ENCODE measurements at regions not wholly inside any gene's neighbourhood (a gene's known extent, or its start where the extent isn't known, plus 50 kb on each side); places are given as distances from the start of the nearest gene placed in this dataset.

DNA sequence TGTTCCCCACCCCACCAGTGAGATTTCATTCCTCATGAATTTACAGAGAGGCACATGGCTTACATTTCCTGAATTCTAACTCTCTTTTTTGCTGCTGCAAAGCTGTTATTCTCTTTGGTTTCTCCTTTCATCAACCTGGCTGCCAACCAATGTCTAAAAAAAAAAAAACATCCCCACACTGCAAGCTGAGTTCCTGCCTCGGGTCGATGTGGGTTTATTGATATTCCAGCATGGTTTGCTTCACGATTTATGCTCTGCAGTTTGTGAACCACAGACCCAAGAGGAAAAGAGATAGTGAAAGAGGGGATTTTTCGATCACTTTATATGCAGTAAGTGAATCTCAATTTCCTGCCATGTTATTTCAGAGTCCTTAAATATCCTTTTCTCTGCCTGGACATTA, 363.6 kb downstream of the LPIN1 start:
- no peak for DNase-seq (ENCODE audit: low spot score)
- H3K27ac ChIP-seq = no peak overlapping the region
- H2AFZ ChIP-seq (replicated peaks) = no peak overlapping the region
- H3K4me1 ChIP-seq = peaks cover 6% of the 10 kb centered on the region
- H3K9ac ChIP-seq = no peak overlapping the region
- H3K79me2 ChIP-seq (ENCODE audit: low read depth) = no peaks in the 10 kb centered on the region
- H3K4me2 ChIP-seq = no peak overlapping the region
- no peaks in the 10 kb centered on the region for H3K36me3 Mint-ChIP-seq
- no peaks in the 10 kb centered on the region for H3K9me3 ChIP-seq (ENCODE audit: low read depth)
- no peaks in the 10 kb centered on the region for H3K9me3 Mint-ChIP-seq
- TF ChIP-seq EZH2 (IDR thresholded peaks at IDR 0.05) = no peak
- TF ChIP-seq EZH2phosphoT487 (IDR thresholded peaks at IDR 0.05) = no peak
- TF ChIP-seq, protein P1, sequence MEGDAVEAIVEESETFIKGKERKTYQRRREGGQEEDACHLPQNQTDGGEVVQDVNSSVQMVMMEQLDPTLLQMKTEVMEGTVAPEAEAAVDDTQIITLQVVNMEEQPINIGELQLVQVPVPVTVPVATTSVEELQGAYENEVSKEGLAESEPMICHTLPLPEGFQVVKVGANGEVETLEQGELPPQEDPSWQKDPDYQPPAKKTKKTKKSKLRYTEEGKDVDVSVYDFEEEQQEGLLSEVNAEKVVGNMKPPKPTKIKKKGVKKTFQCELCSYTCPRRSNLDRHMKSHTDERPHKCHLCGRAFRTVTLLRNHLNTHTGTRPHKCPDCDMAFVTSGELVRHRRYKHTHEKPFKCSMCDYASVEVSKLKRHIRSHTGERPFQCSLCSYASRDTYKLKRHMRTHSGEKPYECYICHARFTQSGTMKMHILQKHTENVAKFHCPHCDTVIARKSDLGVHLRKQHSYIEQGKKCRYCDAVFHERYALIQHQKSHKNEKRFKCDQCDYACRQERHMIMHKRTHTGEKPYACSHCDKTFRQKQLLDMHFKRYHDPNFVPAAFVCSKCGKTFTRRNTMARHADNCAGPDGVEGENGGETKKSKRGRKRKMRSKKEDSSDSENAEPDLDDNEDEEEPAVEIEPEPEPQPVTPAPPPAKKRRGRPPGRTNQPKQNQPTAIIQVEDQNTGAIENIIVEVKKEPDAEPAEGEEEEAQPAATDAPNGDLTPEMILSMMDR (IDR thresholded peaks at IDR 0.05) = no peak
- H3K4me3 ChIP-seq = no peak overlapping the region
- H3K27ac Mint-ChIP-seq = peak overlapping the region; percentile 61
- H3K36me3 ChIP-seq = no peaks in the 10 kb centered on the region
- H3K27me3 Mint-ChIP-seq (ENCODE audit: insufficient read depth, low read depth) = no peaks in the 10 kb centered on the region
- H3K4me3 Mint-ChIP-seq = no peak overlapping the region
- H3K27me3 ChIP-seq = no peaks in the 10 kb centered on the region
- H4K20me1 ChIP-seq (ENCODE audit: low read depth) = no peaks in the 10 kb centered on the region
- peaks cover 3% of the 10 kb centered on the region for H3K4me1 Mint-ChIP-seq
- H3F3A ChIP-seq (ENCODE audit: low read depth) = no peaks in the 10 kb centered on the region

DNA sequence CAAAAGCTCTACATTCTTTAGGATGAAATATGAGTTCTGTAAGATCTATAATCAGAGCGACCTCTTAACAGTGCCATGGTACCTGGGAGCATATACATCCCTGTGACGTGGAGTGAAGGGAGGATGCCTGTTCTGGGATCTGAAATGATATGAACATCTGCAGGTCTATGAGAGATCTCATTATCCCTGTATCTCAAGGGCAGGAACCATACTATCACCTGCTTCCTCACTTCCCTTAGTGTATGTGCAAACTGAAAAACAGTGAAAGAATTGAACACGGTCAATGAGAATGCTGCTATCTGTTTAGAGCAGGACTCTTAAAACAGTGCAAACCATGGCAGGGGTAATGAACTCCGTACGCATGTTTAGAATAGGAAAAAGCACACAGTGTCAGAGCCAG, 364.0 kb downstream of the LPIN1 start:
- no peaks in the 10 kb centered on the region for H3K9me3 ChIP-seq (ENCODE audit: low read depth)
- Mint-ChIP-seq H3K27ac (no peak overlapping the region), H3K4me1 (peaks cover 3% of the 10 kb centered on the region), H3K27me3 (ENCODE audit: insufficient read depth, low read depth) (no peaks in the 10 kb centered on the region), H3K9me3 (no peaks in the 10 kb centered on the region), H3K36me3 (no peaks in the 10 kb centered on the region), H3K4me3 (no peak overlapping the region)
- H3K79me2 ChIP-seq (ENCODE audit: low read depth) = no peaks in the 10 kb centered on the region
- H2AFZ ChIP-seq (replicated peaks) = no peak overlapping the region
- H3K27me3 ChIP-seq = no peaks in the 10 kb centered on the region
- no peak overlapping the region for H3K4me2 ChIP-seq
- no peaks in the 10 kb centered on the region for H4K20me1 ChIP-seq (ENCODE audit: low read depth)
- TF ChIP-seq EZH2 (IDR thresholded peaks at IDR 0.05) (no peak), EZH2phosphoT487 (IDR thresholded peaks at IDR 0.05) (no peak)
- TF ChIP-seq, protein P1 (IDR thresholded peaks at IDR 0.05) = no peak
- no peak for DNase-seq (ENCODE audit: low spot score)
- H3K36me3 ChIP-seq = no peaks in the 10 kb centered on the region
- H3F3A ChIP-seq (ENCODE audit: low read depth) = no peaks in the 10 kb centered on the region
- H3K9ac ChIP-seq = no peak overlapping the region
- peaks cover 6% of the 10 kb centered on the region for H3K4me1 ChIP-seq
- no peak overlapping the region for H3K27ac ChIP-seq
- H3K4me3 ChIP-seq = no peak overlapping the region

DNA sequence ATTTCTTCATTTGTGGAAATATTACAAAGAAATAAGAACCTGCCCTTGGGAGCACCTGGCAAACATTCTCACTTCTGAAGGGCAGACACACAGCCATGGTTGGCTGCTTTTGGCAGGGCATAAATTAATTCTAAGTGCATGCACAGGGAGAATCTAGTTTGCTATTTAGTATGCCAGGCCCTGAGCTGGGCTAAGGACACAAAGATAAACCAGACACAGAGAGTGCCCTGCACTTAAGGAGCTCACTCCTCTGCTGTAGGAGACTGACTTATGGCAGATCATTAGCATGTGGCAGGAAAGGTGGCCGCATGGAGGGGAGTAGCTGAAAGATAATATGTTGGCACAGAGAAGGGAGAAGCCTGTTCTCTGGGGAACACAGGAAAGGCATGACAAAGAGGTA, 367.0 kb downstream of the LPIN1 start:
- H2AFZ ChIP-seq (replicated peaks) = no peak overlapping the region
- no peaks in the 10 kb centered on the region for H3K9me3 Mint-ChIP-seq
- no peak overlapping the region for H3K4me3 ChIP-seq
- peaks cover 3% of the 10 kb centered on the region for H3K4me1 Mint-ChIP-seq
- no peak for TF ChIP-seq EZH2phosphoT487 (IDR thresholded peaks at IDR 0.05)
- TF ChIP-seq, protein P1 (IDR thresholded peaks at IDR 0.05) = no peak
- TF ChIP-seq EZH2 (IDR thresholded peaks at IDR 0.05) = no peak
- H3K9ac ChIP-seq = no peak overlapping the region
- H3K79me2 ChIP-seq (ENCODE audit: low read depth) = no peaks in the 10 kb centered on the region
- no peaks in the 10 kb centered on the region for H3K27me3 ChIP-seq
- no peak overlapping the region for H3K27ac ChIP-seq
- no peaks in the 10 kb centered on the region for H3K9me3 ChIP-seq (ENCODE audit: low read depth)
- no peak overlapping the region for H3K27ac Mint-ChIP-seq
- no peaks in the 10 kb centered on the region for H3K36me3 Mint-ChIP-seq
- H3K27me3 Mint-ChIP-seq (ENCODE audit: insufficient read depth, low read depth) = no peaks in the 10 kb centered on the region
- H3K36me3 ChIP-seq = no peaks in the 10 kb centered on the region
- H3K4me2 ChIP-seq = no peak overlapping the region
- no peaks in the 10 kb centered on the region for H3F3A ChIP-seq (ENCODE audit: low read depth)
- peaks cover 6% of the 10 kb centered on the region for H3K4me1 ChIP-seq
- H3K4me3 Mint-ChIP-seq = no peak overlapping the region
- DNase-seq (ENCODE audit: low spot score) = no peak
- no peaks in the 10 kb centered on the region for H4K20me1 ChIP-seq (ENCODE audit: low read depth)
